CD14-positive monocyte (primary cell): ENCODE measurements at regions not wholly inside any gene's neighbourhood (a gene's known extent, or its start where the extent isn't known, plus 50 kb on each side); places are given as distances from the start of the nearest gene placed in this dataset.
A peak's percentile ranks its signal among the peaks of the same experiment; 100 is the strongest.

Experiments
- DNase-seq, 3 donors: peaks; one replicate each; pipeline ENCODE4 v3.0.0-alpha.2; 2011 to 2022
- H2AFZ ChIP-seq: 2 replicates; pipeline ENCODE4 v1.6.0; 2012; ENCODE audit warnings: mild to moderate bottlenecking, low read depth, low read length, inconsistent platforms; ENCODE audit not compliant: insufficient read depth, poor library complexity, severe bottlenecking
- H3K27ac ChIP-seq, 2 donors: 1 replicate in 1 of 2; 2 replicates in 1 of 2; pipeline ENCODE4 v1.5.1; 2012 to 2013; ENCODE audit warnings: low read length in 2 of 2, control low read depth in 1 of 2, inconsistent platforms in 1 of 2, low read depth in 1 of 2, mild to moderate bottlenecking in 1 of 2
- H3K27me3 ChIP-seq, 2 donors: one replicate each; pipeline versions ENCODE4 v1.6.0 to v1.6.1; 2011 to 2013; ENCODE audit warnings: low read length in 2 of 2; ENCODE audit not compliant: control insufficient read depth in 2 of 2, insufficient read depth in 2 of 2
- H3K36me3 ChIP-seq, 2 donors: replicated peaks in 1 of 2; 1 replicate in 1 of 2; 2 replicates in 1 of 2; pipeline versions ENCODE4 v1.5.1 to v1.6.1; 2012 to 2013; ENCODE audit warnings: low read length in 2 of 2, control low read depth in 1 of 2, inconsistent platforms in 1 of 2, mild to moderate bottlenecking in 1 of 2; ENCODE audit not compliant: insufficient read depth in 2 of 2, control insufficient read depth in 1 of 2
- H3K4me1 ChIP-seq, 2 donors: 1 replicate in 1 of 2; 2 replicates in 1 of 2; pipeline versions ENCODE4 v1.5.1 to v1.6.1; 2012 to 2013; ENCODE audit warnings: low read length in 2 of 2, control low read depth in 1 of 2, inconsistent platforms in 1 of 2, mild to moderate bottlenecking in 1 of 2, moderate library complexity in 1 of 2; ENCODE audit not compliant: insufficient read depth in 2 of 2, control insufficient read depth in 1 of 2
- H3K4me2 ChIP-seq: replicated peaks from 2 replicates; pipeline ENCODE3; 2012; ENCODE audit warnings: low read length, moderate library complexity, mild to moderate bottlenecking; ENCODE audit not compliant: poor library complexity, severe bottlenecking; ENCODE audit errors: extremely low read depth
- H3K4me3 ChIP-seq, 3 experiments: fragments of 200-600 bp in 1 of 3; sonication (generic) in 1 of 3; replicated peaks in 1 of 3; 1 replicate in 2 of 3; 2 replicates in 1 of 3; pipeline ENCODE4 v1.5.1; 2011 to 2013; ENCODE audit warnings: low read length in 3 of 3, mild to moderate bottlenecking in 3 of 3, control low read depth in 2 of 3, low read depth in 2 of 3, inconsistent platforms in 1 of 3, moderate library complexity in 1 of 3
- H3K79me2 ChIP-seq: 2 replicates; pipeline ENCODE4 v1.6.0; 2012; ENCODE audit warnings: mild to moderate bottlenecking, control low read depth, inconsistent platforms, low read length, moderate library complexity; ENCODE audit not compliant: insufficient read depth
- H3K9ac ChIP-seq: 2 replicates; pipeline ENCODE4 v1.6.0; 2017; ENCODE audit warnings: low read length, mild to moderate bottlenecking; ENCODE audit not compliant: insufficient read depth, poor library complexity, severe bottlenecking
- H3K9me3 ChIP-seq, 2 donors: replicated peaks in 1 of 2; 1 replicate in 1 of 2; 2 replicates in 1 of 2; pipeline versions ENCODE4 v1.5.1 to v1.6.1; 2012 to 2013; ENCODE audit warnings: low read length in 2 of 2, control low read depth in 1 of 2; ENCODE audit not compliant: control insufficient read depth in 1 of 2, insufficient read depth in 1 of 2
- H4K20me1 ChIP-seq: 2 replicates; pipeline ENCODE4 v1.6.0; 2012; ENCODE audit warnings: mild to moderate bottlenecking, low read length, control low read depth, moderate library complexity; ENCODE audit not compliant: insufficient read depth
- H3K27ac Mint-ChIP-seq, 7 donors: one replicate each; pipeline ENCODE4 v1.8.0; 2020; ENCODE audit warnings: mild to moderate bottlenecking in 7 of 7, mixed read lengths in 7 of 7, moderate library complexity in 6 of 7, inconsistent platforms in 2 of 7
- H3K27me3 Mint-ChIP-seq, 3 donors: one replicate each; pipeline ENCODE4 v1.8.0; 2021 to 2022; ENCODE audit warnings: low read depth in 3 of 3, mild to moderate bottlenecking in 3 of 3, mixed read lengths in 3 of 3, moderate library complexity in 3 of 3, inconsistent platforms in 1 of 3
- H3K36me3 Mint-ChIP-seq, 2 donors: one replicate each; pipeline ENCODE4 v1.8.0; 2020; ENCODE audit warnings: mixed read lengths in 2 of 2, inconsistent platforms in 1 of 2, mild to moderate bottlenecking in 1 of 2
- H3K4me1 Mint-ChIP-seq: one replicate; pipeline ENCODE4 v1.8.0; 2020; ENCODE audit warnings: mild to moderate bottlenecking, mixed read lengths
- H3K4me3 Mint-ChIP-seq, 2 donors: one replicate each; pipeline ENCODE4 v1.8.0; 2020; ENCODE audit warnings: mild to moderate bottlenecking in 2 of 2, mixed read lengths in 2 of 2, moderate library complexity in 1 of 2
- H3K9me3 Mint-ChIP-seq, 7 donors: one replicate each; pipeline ENCODE4 v1.8.0; 2020 to 2022; ENCODE audit warnings: mixed read lengths in 7 of 7, mild to moderate bottlenecking in 6 of 7, moderate library complexity in 6 of 7, inconsistent platforms in 2 of 7
- WGBS: methylation state at CpG from one replicate; pipeline ENCODE4 v1.1.5; 2013; ENCODE audit warnings: missing lambda C conversion rate; ENCODE audit not compliant: insufficient coverage; 5-methylcytosine and 5-hydroxymethylcytosine counted together
- intact Hi-C, 2 donors: fragments of 100-400 bp; cut with micrococcal nuclease; formaldehyde crosslinking; loops; one replicate each; pipeline versions ENCODE4 v1.15.0 to v1.15.1; 2023
- TF ChIP-seq, protein P1 (sequence below): fragments of 200-600 bp; IDR thresholded peaks from one replicate; pipeline ENCODE4 v1.8.0; 2022; ENCODE audit warnings: antibody characterized with exemption, mild to moderate bottlenecking

DNA sequence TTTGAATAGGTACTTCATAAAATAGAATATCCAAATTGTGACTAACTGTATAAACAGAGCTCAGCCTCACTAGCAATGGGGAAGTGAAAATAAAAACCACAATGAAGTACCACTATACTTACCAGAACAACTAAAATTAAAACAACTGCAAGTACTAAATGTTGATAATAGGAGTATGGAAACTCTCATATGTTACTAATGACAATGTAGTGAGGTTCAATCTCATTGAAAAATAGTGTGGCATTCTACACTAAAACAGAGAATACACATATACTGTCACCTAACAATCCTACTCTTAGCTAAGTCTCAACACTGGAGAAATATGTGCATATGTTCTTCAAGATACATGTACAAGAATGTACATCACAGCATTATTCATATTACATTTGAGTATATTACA, 132.0 kb upstream of the CARMIL1 start:
- peaks cover 30% of the 10 kb centered on the region for H3K4me1 Mint-ChIP-seq
- Histone ChIP-seq H3K9ac (no peak overlapping the region), H3K4me2 (no peak overlapping the region), H3K9me3 (peaks cover 0 to 4% of the 10 kb centered on the region in 2 donors), H3K4me3 (no peak overlapping the region), H2AFZ (no peak overlapping the region), H4K20me1 (no peaks in the 10 kb centered on the region), H3K4me1 (peaks cover 3 to 12% of the 10 kb centered on the region in 2 donors), H3K27ac (no peak overlapping the region), H3K27me3 (no peaks in the 10 kb centered on the region), H3K36me3 (no peaks in the 10 kb centered on the region), H3K79me2 (peaks cover 24% of the 10 kb centered on the region)
- intact Hi-C loops: no loop called here
- peaks cover 0 to 4% of the 10 kb centered on the region in 2 donors for H3K36me3 Mint-ChIP-seq
- H3K27me3 Mint-ChIP-seq: no peaks in the 10 kb centered on the region
- TF ChIP-seq, protein P1, sequence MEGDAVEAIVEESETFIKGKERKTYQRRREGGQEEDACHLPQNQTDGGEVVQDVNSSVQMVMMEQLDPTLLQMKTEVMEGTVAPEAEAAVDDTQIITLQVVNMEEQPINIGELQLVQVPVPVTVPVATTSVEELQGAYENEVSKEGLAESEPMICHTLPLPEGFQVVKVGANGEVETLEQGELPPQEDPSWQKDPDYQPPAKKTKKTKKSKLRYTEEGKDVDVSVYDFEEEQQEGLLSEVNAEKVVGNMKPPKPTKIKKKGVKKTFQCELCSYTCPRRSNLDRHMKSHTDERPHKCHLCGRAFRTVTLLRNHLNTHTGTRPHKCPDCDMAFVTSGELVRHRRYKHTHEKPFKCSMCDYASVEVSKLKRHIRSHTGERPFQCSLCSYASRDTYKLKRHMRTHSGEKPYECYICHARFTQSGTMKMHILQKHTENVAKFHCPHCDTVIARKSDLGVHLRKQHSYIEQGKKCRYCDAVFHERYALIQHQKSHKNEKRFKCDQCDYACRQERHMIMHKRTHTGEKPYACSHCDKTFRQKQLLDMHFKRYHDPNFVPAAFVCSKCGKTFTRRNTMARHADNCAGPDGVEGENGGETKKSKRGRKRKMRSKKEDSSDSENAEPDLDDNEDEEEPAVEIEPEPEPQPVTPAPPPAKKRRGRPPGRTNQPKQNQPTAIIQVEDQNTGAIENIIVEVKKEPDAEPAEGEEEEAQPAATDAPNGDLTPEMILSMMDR: no peak
- DNase-seq: peak in 2 of 3 donors; percentile 21 to 56
- no peak overlapping the region for H3K4me3 Mint-ChIP-seq
- peaks cover 4 to 11% (median 9%) of the 10 kb centered on the region in 7 donors for H3K9me3 Mint-ChIP-seq
- H3K27ac Mint-ChIP-seq: peak overlapping the region in 1 of 7 donors; percentile 58

DNA sequence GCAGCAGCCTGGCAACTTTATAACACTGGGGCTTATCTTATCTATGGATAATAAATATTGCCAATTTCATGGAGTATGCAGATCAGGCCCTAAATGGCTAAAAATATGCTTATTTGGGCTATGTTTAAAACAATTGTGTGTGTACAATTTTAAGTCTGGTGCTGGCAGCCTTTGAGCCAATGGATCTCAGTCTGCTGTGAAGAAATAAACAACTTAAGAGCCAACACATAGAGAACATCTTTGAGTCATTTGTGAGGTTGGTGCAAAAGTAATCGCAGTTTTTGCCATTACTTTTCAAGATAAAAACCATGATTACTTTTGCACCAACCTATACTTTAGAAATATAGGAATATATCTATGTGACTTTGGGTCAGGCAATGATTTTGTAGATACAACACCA, 129.1 kb upstream of the CARMIL1 start:
- H3K27ac Mint-ChIP-seq: no peak overlapping the region
- Histone ChIP-seq H4K20me1 (no peaks in the 10 kb centered on the region), H3K9ac (no peak overlapping the region), H2AFZ (no peak overlapping the region), H3K27me3 (no peaks in the 10 kb centered on the region), H3K4me3 (no peak overlapping the region), H3K4me1 (peaks cover 3 to 12% of the 10 kb centered on the region in 2 donors), H3K27ac (no peak overlapping the region), H3K36me3 (no peaks in the 10 kb centered on the region), H3K9me3 (peaks cover 4 to 6% of the 10 kb centered on the region in 2 donors), H3K79me2 (peaks cover 18% of the 10 kb centered on the region), H3K4me2 (no peak overlapping the region)
- TF ChIP-seq, protein P1: no peak
- H3K27me3 Mint-ChIP-seq: no peaks in the 10 kb centered on the region
- no peak overlapping the region for H3K4me3 Mint-ChIP-seq
- DNase-seq: no peak
- no CpG with 5 or more reads among the region's 1 CpG for WGBS
- H3K4me1 Mint-ChIP-seq: peaks cover 31% of the 10 kb centered on the region
- H3K36me3 Mint-ChIP-seq: peaks cover 0 to 6% of the 10 kb centered on the region in 2 donors
- intact Hi-C loops: no loop called here
- H3K9me3 Mint-ChIP-seq: peaks cover 7 to 17% (median 11%) of the 10 kb centered on the region in 7 donors
